ENCODE measurements at regions not wholly inside any gene's neighbourhood (a gene's known extent, or its start where the extent isn't known, plus 50 kb on each side); places are given as distances from the start of the nearest gene placed in this dataset.
"Not testable (repeated sequence)": the region's sequence is repeated elsewhere in the genome, so short reads cannot be mapped to it uniquely, and the experiment has no call there.

DNA sequence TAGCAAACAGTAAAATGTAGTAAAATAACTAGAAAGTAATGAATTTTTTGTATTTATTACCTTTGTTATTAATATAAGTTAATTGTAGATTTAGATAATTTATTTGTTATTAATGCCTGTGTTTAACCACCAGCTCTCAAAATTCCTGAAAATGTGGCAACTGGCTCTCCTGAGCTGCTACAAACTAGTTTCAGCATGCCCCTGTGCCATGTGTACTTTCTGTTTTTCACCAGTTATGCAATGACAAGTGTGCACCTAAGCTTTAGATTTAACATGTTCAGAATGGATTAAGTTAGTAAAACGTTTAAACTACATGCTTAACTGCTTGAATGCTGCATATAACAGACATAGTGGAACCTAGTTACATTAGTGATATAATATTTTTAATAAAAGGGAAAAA, 88.1 kb downstream of the POSTN start:
- TF ChIP-seq, protein P1, sequence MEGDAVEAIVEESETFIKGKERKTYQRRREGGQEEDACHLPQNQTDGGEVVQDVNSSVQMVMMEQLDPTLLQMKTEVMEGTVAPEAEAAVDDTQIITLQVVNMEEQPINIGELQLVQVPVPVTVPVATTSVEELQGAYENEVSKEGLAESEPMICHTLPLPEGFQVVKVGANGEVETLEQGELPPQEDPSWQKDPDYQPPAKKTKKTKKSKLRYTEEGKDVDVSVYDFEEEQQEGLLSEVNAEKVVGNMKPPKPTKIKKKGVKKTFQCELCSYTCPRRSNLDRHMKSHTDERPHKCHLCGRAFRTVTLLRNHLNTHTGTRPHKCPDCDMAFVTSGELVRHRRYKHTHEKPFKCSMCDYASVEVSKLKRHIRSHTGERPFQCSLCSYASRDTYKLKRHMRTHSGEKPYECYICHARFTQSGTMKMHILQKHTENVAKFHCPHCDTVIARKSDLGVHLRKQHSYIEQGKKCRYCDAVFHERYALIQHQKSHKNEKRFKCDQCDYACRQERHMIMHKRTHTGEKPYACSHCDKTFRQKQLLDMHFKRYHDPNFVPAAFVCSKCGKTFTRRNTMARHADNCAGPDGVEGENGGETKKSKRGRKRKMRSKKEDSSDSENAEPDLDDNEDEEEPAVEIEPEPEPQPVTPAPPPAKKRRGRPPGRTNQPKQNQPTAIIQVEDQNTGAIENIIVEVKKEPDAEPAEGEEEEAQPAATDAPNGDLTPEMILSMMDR (IDR thresholded peaks at IDR 0.05; ENCODE audit: unreplicated experiment in 3 of 3), result no peak
- Mint-ChIP-seq H3K4me3 (no peak overlapping the region), H3K4me1 (peaks cover 7% of the 10 kb centered on the region), H3K27ac (peak overlapping the region in 1 of 3 experiments; percentile 64), H3K27me3 (ENCODE audit: low read depth) (no peaks in the 10 kb centered on the region), H3K36me3 (ENCODE audit: low read depth) (no peaks in the 10 kb centered on the region), H3K9me3 (no peaks in the 10 kb centered on the region)

DNA sequence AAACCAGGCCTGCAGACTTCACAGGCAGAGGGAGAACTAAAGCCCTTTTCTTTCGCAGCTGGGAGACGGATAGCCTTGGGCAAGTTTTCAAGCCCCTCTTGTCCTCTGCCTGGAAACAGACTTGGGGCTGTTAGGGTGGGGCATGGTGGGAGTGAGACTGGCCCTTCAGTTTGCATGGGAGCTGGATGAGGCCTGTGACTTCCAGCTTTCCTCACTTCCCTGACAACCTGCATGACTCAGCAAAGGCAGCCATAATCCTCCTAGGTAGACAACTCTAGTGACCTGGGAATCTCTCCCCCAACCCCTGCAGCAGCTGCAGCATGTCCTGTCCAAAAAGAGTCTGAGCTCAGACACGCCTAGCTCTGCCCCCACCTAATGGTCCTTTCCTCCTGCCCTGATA, 93.0 kb downstream of the POSTN start:
- Mint-ChIP-seq H3K4me1 (peaks cover 7% of the 10 kb centered on the region), H3K4me3 (no peak overlapping the region), H3K27me3 (ENCODE audit: low read depth) (no peaks in the 10 kb centered on the region), H3K9me3 (no peaks in the 10 kb centered on the region), H3K36me3 (ENCODE audit: low read depth) (no peaks in the 10 kb centered on the region), H3K27ac (no peak overlapping the region)
- TF ChIP-seq, protein P1 (IDR thresholded peaks at IDR 0.05; ENCODE audit: unreplicated experiment in 3 of 3), result no peak

DNA sequence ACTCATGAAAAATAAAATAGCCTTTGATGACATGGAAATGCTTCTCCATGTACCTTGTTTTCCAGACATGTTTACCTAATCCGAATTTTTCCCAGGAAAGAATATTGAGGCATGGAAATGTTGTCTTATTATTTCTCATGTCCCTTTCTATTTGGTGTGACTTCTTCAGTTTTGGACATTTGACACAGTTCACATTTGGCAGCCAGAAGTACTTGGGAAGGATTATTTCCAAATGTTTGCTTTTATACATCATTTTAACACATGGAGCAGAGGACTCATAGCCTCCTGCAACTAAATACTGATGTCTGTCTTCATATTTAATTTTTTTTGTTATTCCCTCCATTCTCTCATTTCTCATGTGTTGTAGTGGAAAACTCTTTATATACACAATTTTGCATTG, 94.3 kb downstream of the POSTN start:
- H3K9me3 Mint-ChIP-seq, result no peaks in the 10 kb centered on the region
- H3K27me3 Mint-ChIP-seq (ENCODE audit: low read depth), result no peaks in the 10 kb centered on the region
- TF ChIP-seq, protein P1 (IDR thresholded peaks at IDR 0.05; ENCODE audit: unreplicated experiment in 3 of 3), result no peak

DNA sequence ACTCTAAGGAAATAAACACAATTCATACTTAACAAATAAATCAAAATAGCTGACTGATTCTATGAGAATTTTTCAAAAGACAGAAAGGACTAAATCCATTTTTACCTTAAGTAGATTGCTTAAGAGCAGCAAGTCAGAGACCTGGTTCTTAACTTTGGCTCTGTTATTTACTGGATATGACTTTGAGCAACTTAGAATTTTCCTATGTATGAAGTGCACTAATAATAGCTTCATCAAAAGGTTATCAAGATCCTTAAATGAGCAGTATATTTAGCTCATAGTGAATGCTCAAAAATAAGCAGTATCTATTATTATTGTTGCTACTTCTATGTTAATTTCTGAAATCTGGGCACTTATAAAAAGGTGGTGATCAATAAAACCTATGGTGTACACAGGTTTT, 95.3 kb downstream of the POSTN start:
- Mint-ChIP-seq H3K4me1 (no peaks in the 10 kb centered on the region), H3K4me3 (no peak overlapping the region), H3K27me3 (ENCODE audit: low read depth) (no peaks in the 10 kb centered on the region), H3K9me3 (no peaks in the 10 kb centered on the region), H3K27ac (no peak overlapping the region), H3K36me3 (ENCODE audit: low read depth) (no peaks in the 10 kb centered on the region)
- TF ChIP-seq, protein P1 (IDR thresholded peaks at IDR 0.05; ENCODE audit: unreplicated experiment in 3 of 3), result no peak

More for the DNA sequence above, 94.3 kb downstream of the POSTN start:
- Mint-ChIP-seq H3K4me3 (no peak overlapping the region), H3K4me1 (no peaks in the 10 kb centered on the region), H3K27ac (no peak overlapping the region), H3K36me3 (ENCODE audit: low read depth) (no peaks in the 10 kb centered on the region)

DNA sequence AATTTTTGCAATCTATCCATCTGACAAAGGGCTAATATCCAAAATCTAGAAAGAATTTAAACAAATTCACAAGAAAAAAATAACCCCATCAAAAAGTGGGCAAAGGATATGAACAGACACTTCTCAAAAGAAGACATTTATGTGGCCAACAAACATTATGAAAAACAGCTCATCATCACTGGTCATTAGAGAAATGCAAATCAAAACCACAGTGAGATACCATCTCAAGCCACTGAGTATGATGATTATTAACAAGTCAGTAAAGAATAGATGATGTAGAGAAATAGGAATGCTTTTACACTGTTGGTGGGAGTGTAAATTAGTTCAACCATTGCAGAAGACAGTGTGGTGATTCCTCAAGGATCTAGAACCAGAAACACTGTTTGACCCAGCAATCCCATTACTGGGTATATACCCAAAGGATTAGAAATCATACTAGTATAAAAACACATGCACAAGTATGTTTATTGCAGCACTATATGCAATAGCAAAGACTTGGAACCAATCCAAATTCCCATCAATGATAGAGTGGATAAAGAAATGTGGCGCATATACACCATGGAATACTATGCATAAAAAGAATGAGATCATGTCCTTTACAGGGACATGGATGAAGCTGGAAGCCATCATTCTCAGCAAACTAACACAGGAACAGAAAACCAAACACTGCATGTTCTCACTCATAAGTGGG, 96.1 kb downstream of the POSTN start:
- not testable (repeated sequence) for H3K4me1 Mint-ChIP-seq; H3K27ac Mint-ChIP-seq; H3K4me3 Mint-ChIP-seq; H3K9me3 Mint-ChIP-seq; H3K27me3 Mint-ChIP-seq (ENCODE audit: low read depth); H3K36me3 Mint-ChIP-seq (ENCODE audit: low read depth)

DNA sequence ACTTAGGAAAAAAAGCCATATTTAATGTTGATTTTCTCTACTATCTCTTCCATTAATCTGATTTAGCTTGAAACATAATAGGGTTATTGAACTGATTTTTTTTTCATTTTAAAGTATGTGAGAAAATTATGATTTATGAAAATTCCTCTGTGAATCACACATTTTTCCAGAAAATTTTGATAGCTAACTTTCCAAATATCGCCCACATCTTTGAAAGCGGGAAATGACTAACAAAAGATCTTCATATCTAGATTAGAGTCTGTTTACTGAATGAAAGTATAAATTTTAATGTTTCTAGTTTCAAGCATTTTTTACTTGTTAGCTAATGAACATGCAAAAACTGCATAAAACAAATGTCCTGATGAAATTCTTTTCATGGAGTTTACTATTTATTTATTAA, 97.4 kb downstream of the POSTN start:
- H3K4me3 Mint-ChIP-seq, result no peak overlapping the region
- TF ChIP-seq, protein P1 (IDR thresholded peaks at IDR 0.05; ENCODE audit: unreplicated experiment in 3 of 3), result no peak
- no peaks in the 10 kb centered on the region for H3K36me3 Mint-ChIP-seq (ENCODE audit: low read depth)
- H3K4me1 Mint-ChIP-seq, result no peaks in the 10 kb centered on the region
- no peaks in the 10 kb centered on the region for H3K27me3 Mint-ChIP-seq (ENCODE audit: low read depth)
- no peaks in the 10 kb centered on the region for H3K9me3 Mint-ChIP-seq
- H3K27ac Mint-ChIP-seq, result no peak overlapping the region
